ENCODE measurements at regions not wholly inside any gene's neighbourhood (a gene's known extent, or its start where the extent isn't known, plus 50 kb on each side); places are given as distances from the start of the nearest gene placed in this dataset.

DNA sequence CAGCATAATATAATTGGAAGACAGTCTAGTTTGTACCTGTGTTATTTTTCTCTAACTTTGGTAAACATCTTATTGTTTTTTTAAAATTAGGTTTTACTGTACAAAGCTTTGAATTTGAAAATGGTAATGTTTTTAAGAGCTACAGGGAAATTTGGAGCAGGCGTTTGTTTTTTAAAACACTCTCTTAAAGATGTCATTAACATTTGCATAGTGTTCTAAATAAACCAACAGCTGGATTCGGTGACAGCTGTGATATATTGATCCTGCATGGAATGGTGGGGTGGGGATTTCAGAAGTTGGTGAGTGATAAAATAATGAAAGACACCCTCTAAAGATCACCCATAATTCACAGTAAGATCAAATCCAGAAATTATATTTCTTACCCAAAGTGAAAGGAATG lies 97.9 kb upstream of the PRL start:
- Histone ChIP-seq H3K27me3 (no peaks in the 10 kb centered on the region), H3K36me3 (replicated peaks in 1 of 2) (no peaks in the 10 kb centered on the region), H3K27ac (no peak overlapping the region), H3K4me3 (no peak overlapping the region), H3K4me1 (replicated peaks in 1 of 2) (no peaks in the 10 kb centered on the region), H3K9me3 (replicated peaks in 1 of 3) (no peaks in the 10 kb centered on the region)
- DNase-seq = no peak
- TF ChIP-seq, protein P1, sequence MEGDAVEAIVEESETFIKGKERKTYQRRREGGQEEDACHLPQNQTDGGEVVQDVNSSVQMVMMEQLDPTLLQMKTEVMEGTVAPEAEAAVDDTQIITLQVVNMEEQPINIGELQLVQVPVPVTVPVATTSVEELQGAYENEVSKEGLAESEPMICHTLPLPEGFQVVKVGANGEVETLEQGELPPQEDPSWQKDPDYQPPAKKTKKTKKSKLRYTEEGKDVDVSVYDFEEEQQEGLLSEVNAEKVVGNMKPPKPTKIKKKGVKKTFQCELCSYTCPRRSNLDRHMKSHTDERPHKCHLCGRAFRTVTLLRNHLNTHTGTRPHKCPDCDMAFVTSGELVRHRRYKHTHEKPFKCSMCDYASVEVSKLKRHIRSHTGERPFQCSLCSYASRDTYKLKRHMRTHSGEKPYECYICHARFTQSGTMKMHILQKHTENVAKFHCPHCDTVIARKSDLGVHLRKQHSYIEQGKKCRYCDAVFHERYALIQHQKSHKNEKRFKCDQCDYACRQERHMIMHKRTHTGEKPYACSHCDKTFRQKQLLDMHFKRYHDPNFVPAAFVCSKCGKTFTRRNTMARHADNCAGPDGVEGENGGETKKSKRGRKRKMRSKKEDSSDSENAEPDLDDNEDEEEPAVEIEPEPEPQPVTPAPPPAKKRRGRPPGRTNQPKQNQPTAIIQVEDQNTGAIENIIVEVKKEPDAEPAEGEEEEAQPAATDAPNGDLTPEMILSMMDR (IDR thresholded peaks at IDR 0.05) = no peak
- WGBS, 4 donors = 71 to 74% (median 72%) methylated on average over 2 of the region's 2 CpGs
- intact Hi-C loops (cut with DNase I) = no loop called here

DNA sequence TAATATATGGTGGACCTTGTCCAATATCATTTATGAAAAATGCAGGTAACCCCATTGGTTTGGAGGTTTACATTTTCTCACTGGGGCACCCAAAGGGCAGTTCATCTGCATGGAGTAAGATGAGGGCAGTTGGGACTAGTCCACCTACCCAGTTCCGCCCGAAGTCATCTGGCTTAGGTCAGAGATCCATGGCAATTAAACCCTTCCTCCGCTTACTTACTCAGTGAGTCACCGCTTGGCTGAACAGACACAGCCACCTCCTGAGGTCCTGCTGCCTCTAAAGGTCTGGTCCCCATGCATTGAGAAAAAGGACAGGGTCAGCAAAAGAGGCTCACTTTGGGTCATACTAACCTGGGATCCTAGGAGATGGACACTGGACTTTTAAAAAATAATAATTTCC lies 102.9 kb upstream of the PRL start:
- intact Hi-C loops (cut with DNase I) = no loop called here
- Histone ChIP-seq H3K27me3 (no peaks in the 10 kb centered on the region), H3K36me3 (replicated peaks in 1 of 2) (no peaks in the 10 kb centered on the region), H3K9me3 (replicated peaks in 1 of 3) (no peaks in the 10 kb centered on the region), H3K4me1 (replicated peaks in 1 of 2) (no peaks in the 10 kb centered on the region), H3K27ac (no peak overlapping the region), H3K4me3 (no peak overlapping the region)
- no peak for TF ChIP-seq POLR2A (IDR thresholded peaks at IDR 0.05)
- TF ChIP-seq, protein P1 (IDR thresholded peaks at IDR 0.05) = no peak
- no peak for DNase-seq
- WGBS, 4 donors = 93 to 100% (median 95%) methylated on average over 4 of the region's 4 CpGs

DNA sequence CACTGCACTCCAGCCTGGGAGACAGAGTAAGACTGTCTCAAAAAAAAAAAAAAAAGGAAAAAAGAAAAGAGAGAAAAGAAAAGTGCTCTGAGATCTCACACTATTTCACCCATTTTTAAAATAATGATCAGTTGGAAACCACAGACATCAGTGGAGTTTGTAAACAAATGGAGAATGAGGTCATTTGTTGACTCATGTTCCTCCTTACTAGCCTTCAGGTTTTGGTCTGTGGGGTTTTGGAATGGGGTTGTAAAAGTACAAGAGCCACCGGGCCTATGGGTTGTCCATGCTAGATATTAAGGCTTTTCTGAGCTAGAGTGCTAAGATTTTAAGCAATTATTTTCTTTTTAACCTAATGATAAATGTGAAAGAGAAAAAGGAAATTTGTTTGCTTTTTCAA lies 104.4 kb upstream of the PRL start:
- no peaks in the 10 kb centered on the region for H3K4me1 ChIP-seq (replicated peaks in 1 of 2)
- no peak overlapping the region for H3K4me3 ChIP-seq
- WGBS, 4 donors = 86 to 97% (median 95%) methylated on average over 1 of the region's 1 CpG
- H3K36me3 ChIP-seq (replicated peaks in 1 of 2) = no peaks in the 10 kb centered on the region
- H3K27ac ChIP-seq = no peak overlapping the region
- no peaks in the 10 kb centered on the region for H3K9me3 ChIP-seq (replicated peaks in 1 of 3)
- TF ChIP-seq, protein P1 (IDR thresholded peaks at IDR 0.05) = no peak
- TF ChIP-seq POLR2A (IDR thresholded peaks at IDR 0.05) = no peak
- intact Hi-C loops (cut with DNase I) = no loop called here
- H3K27me3 ChIP-seq = no peaks in the 10 kb centered on the region
- no peak for DNase-seq

DNA sequence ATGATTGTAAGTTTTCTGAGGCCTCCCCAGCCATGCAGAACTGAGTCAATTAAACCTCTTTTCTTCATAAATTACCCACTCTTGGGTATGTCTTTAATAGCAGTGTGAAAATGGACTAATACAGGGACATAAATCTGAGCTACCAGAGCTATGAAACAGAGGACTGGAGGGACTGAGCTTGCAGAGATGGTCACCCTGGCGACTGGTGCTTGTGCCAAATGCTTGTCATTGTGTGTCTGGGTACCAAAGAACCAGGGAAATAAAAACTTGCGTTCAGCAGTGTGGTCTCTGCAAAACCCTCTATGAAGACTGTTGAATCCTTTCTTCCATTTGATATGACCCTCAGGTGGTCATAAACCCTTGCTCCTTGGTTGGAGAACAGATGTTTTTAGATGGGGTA lies 105.1 kb upstream of the PRL start:
- H3K4me1 ChIP-seq (replicated peaks in 1 of 2) = no peaks in the 10 kb centered on the region
- no peak for DNase-seq
- no peaks in the 10 kb centered on the region for H3K9me3 ChIP-seq (replicated peaks in 1 of 3)
- no peaks in the 10 kb centered on the region for H3K27me3 ChIP-seq
- no peaks in the 10 kb centered on the region for H3K36me3 ChIP-seq (replicated peaks in 1 of 2)
- H3K27ac ChIP-seq = no peak overlapping the region
- TF ChIP-seq, protein P1 (IDR thresholded peaks at IDR 0.05) = no peak
- no peak for TF ChIP-seq POLR2A (IDR thresholded peaks at IDR 0.05)
- intact Hi-C loops (cut with DNase I) = no loop called here
- no peak overlapping the region for H3K4me3 ChIP-seq
- 77 to 88% (median 85%) methylated on average over 2 of the region's 2 CpGs for WGBS, 4 donors
